WERI-Rb-1 (cell line): ENCODE measurements at regions not wholly inside any gene's neighbourhood (a gene's known extent, or its start where the extent isn't known, plus 50 kb on each side); places are given as distances from the start of the nearest gene placed in this dataset.

Source experiments
- DNase-seq: peaks from one replicate; pipeline ENCODE4 v3.0.0-alpha.2; 2020
- H3K27ac ChIP-seq: fragments of 250-450 bp; sonication (Bioruptor Pico); 2 replicates; pipeline ENCODE4 v1.5.1; 2020; ENCODE audit warnings: mild to moderate bottlenecking, moderate library complexity
- H3K27me3 ChIP-seq: fragments of 250-450 bp; sonication (Bioruptor Pico); 2 replicates; pipeline ENCODE4 v1.5.1; 2021; ENCODE audit warnings: mild to moderate bottlenecking, low read depth, moderate library complexity; ENCODE audit not compliant: insufficient read depth, severe bottlenecking
- H3K36me3 ChIP-seq: fragments of 250-450 bp; sonication (Bioruptor Pico); 2 replicates; pipeline ENCODE4 v1.5.1; 2020; ENCODE audit warnings: mild to moderate bottlenecking, moderate library complexity
- H3K4me3 ChIP-seq: 2 replicates; pipeline ENCODE4 v1.5.1; 2011; ENCODE audit warnings: low read depth, mild to moderate bottlenecking, control low read depth, low read length
- H3K9me3 ChIP-seq: fragments of 250-450 bp; sonication (Bioruptor Pico); 2 replicates; pipeline ENCODE4 v1.5.1; 2021; ENCODE audit warnings: mild to moderate bottlenecking, moderate library complexity; ENCODE audit not compliant: severe bottlenecking
- TF ChIP-seq, protein P1 (sequence below): IDR thresholded peaks from 2 replicates; pipeline ENCODE4 v1.5.1; 2011; ENCODE audit warnings: low read depth, mild to moderate bottlenecking, control low read depth, inconsistent platforms, low read length

DNA sequence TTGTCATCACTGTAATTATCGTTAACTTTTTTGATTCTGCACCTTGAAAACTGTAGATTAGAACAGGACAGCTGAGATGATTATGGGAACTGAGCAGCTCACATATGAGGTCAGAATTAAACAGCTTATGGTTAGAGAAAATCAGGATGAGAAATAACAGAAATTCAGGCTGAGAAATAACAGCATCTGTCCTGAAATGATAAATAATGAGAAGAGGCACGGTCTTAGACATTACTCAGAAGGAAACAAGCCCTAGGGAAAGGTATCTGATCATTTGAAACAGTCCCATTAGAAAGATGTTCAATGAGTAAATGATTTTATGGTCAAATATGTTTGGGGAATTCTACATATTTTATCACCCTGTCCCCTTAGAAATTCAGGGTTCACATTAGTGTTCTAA is 65.6 kb upstream of the PCGF5 start:
- TF ChIP-seq, protein P1, sequence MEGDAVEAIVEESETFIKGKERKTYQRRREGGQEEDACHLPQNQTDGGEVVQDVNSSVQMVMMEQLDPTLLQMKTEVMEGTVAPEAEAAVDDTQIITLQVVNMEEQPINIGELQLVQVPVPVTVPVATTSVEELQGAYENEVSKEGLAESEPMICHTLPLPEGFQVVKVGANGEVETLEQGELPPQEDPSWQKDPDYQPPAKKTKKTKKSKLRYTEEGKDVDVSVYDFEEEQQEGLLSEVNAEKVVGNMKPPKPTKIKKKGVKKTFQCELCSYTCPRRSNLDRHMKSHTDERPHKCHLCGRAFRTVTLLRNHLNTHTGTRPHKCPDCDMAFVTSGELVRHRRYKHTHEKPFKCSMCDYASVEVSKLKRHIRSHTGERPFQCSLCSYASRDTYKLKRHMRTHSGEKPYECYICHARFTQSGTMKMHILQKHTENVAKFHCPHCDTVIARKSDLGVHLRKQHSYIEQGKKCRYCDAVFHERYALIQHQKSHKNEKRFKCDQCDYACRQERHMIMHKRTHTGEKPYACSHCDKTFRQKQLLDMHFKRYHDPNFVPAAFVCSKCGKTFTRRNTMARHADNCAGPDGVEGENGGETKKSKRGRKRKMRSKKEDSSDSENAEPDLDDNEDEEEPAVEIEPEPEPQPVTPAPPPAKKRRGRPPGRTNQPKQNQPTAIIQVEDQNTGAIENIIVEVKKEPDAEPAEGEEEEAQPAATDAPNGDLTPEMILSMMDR: no peak
- H3K27me3 ChIP-seq: no peaks in the 10 kb centered on the region
- H3K9me3 ChIP-seq: no peaks in the 10 kb centered on the region
- no peak for DNase-seq
- H3K36me3 ChIP-seq: no peaks in the 10 kb centered on the region
- no peak overlapping the region for H3K4me3 ChIP-seq
- no peak overlapping the region for H3K27ac ChIP-seq

DNA sequence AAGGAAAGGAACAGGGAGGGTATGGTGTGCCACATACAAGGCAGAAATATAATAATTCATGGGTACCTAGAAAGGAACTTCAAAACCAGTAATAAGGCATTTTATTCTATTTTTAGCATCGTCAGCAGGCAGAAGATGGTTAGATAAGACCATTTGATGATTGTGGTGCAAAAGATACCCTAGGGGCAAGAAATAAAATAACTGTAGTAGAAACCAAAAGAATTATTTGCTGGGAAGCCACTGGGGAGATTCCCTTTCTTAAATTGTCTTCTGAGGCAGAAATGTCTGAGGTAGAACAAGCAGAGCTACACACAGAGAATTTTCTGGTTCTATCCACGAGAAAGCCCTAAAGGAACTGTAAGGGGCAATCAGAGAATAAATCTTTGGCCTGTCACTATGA is 64.3 kb upstream of the PCGF5 start:
- Histone ChIP-seq H3K27me3 (no peaks in the 10 kb centered on the region), H3K27ac (no peak overlapping the region), H3K4me3 (no peak overlapping the region), H3K36me3 (no peaks in the 10 kb centered on the region), H3K9me3 (no peaks in the 10 kb centered on the region)
- TF ChIP-seq, protein P1: no peak
- no peak for DNase-seq

DNA sequence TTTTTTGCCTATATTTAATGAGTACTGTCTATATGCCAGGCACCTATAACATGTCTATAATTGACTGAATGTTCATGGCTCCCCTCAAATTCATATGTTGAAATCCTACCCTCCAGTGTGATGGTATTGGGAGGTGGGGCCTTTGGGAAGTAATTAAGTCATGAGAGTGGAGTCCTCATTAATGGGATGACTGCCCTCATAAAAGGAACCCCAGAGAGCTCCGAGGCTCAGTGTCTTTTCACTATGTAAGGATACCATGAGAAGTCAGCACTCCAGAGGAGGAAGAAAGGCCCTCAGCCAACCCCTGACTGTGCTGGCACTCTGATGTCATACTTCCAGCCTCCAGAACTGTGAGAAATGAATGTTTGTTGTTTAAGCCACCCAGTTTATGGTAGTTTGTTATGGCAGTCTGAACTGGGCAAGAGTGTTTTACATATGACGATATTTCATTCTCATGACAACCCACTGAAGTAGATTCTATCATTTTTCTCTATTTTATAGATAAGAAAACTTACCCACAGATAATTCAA is 61.1 kb upstream of the PCGF5 start:
- Histone ChIP-seq H3K27ac (no peak overlapping the region), H3K36me3 (no peaks in the 10 kb centered on the region), H3K4me3 (no peak overlapping the region), H3K27me3 (no peaks in the 10 kb centered on the region), H3K9me3 (no peaks in the 10 kb centered on the region)
- no peak for DNase-seq
- TF ChIP-seq, protein P1: no peak

DNA sequence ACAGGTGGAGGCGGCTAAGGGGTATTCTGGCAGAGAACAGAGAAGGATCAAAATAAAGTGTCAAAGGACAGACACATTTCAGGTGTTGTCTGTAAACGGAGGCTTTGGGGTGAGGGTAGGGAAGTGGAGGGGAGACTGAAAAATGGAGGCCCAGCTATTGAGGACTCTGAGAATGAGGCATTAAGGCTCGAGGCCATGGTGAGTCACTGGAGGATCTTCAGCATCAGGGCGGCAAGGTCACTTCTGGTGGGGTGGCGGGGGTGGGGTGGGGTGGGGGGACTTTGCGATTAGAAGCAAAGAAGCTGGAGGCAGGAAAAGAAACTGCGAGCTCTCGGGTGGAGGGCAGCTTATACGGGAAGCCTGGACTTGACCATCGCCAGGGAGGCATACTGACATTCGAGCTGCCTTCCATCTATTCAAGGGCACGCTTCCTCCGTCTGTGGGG is 58.4 kb upstream of the PCGF5 start:
- Histone ChIP-seq H3K27ac (no peak overlapping the region), H3K36me3 (no peaks in the 10 kb centered on the region), H3K27me3 (no peaks in the 10 kb centered on the region), H3K4me3 (peak overlapping the region; percentile 72), H3K9me3 (no peaks in the 10 kb centered on the region)
- TF ChIP-seq, protein P1: no peak
- DNase-seq: no peak

DNA sequence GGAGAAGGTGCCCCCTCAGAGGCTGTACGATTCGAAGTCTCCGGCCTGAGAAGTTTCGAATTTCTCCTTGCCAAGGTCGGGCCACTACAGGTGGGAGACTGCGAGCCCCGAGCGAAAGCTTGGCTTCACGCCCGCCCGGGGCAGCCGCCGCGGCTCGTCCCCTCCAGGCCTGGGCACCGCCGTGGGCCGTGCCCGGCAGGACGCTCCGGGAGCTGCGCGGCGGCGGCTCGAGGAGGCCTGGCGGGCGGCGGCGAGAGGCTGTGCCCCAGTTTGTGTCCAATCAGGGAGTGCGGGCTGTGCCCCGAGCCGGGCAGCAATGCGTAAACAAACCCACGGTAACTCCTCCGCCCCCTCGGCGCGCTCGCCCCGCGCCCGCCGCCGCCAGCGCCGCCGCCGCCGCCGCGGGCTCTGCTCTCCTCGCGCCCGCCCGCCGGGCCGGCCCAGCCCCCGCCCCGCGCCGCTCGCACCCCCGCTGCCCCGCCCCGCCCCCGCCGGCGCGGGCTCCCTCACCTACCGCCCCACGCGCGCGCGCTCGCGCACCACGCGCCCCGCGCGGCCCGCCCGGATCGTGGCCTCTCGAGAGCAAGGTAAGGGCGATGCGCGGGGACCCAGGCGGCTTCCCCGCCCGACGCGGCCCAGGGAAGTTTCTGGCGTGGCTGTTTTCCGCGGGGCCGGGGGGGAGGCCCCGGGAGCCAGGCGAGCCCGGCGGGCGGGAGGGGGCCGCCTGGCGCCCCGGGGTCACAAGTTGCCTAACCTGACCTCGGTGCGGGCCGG is 57.8 kb upstream of the PCGF5 start:
- peak; percentile 52 for DNase-seq
- H3K27me3 ChIP-seq: no peaks in the 10 kb centered on the region
- H3K9me3 ChIP-seq: no peaks in the 10 kb centered on the region
- H3K27ac ChIP-seq: peak overlapping the region; percentile 59
- TF ChIP-seq, protein P1: no peak
- no peaks in the 10 kb centered on the region for H3K36me3 ChIP-seq
- peak overlapping the region; percentile 72 for H3K4me3 ChIP-seq
